ENCODE measurements at regions not wholly inside any gene's neighbourhood (a gene's known extent, or its start where the extent isn't known, plus 50 kb on each side); places are given as distances from the start of the nearest gene placed in this dataset.

DNA sequence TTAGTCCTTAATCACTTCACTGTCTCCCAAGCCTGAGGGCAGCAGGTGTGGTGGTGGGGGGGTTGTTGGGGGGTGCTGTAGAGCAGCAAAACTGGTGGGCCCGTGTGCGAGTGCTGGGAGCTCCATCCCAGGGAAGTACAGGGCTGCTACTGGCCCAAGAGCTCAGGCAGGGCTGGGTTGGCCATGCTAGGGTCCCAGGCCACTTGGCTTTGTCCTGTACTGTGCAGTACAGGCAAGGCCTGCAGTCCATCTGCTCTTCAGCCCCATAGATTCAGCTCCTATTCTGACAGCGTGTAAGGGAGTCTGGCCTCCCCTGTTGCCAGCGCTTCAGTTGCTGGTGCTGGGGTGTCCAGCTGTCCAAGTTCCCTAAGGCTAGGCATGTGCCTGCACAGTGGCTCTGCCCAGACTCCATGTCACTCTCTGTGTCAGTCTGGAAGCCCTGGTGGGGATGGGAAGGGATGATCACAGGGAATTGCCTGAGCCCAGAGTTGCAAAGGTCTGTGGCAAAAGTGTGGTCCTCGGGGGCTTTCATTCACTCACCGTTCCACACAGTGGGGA, 1261.7 kb downstream of the EFNB2 start:
- no peak overlapping the region for H3K4me3 ChIP-seq (ENCODE audit: low read depth, low read length)
- DNase-seq (ENCODE audit: low read depth) = no peak
- no peak for TF ChIP-seq CTCF (conservative IDR thresholded peaks at IDR 0.05; ENCODE audit: low read depth, low read length)

- no peak for DNase-seq (ENCODE audit: low read depth)
- TF ChIP-seq CTCF (conservative IDR thresholded peaks at IDR 0.05; ENCODE audit: low read depth, low read length) = no peak
Observed at GRCh38 chr13:105272660-105273631, 1262.5 kb downstream of the EFNB2 start.

DNA sequence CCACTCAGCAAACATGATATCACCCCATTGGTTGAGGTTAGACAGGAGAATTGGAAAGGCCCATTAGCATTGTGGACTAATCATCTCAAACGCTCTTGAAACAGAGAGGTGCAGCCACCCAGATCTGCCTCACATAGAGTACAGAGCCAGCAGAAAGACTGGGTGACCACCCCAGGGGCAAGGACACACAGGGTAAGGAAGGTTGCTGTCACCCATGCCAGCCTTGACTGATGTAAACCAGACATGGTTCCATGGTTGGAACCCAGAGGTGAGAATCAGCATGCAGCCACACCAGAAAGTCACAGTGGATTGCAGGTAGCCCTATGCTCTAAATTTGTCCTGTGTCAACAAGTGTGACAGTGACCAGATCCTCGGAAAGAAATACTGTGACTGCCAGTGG, 1268.8 kb downstream of the EFNB2 start:
- no peak for TF ChIP-seq CTCF (conservative IDR thresholded peaks at IDR 0.05; ENCODE audit: low read depth, low read length)
- H3K4me3 ChIP-seq (ENCODE audit: low read depth, low read length) = no peak overlapping the region
- no peak for DNase-seq (ENCODE audit: low read depth)

More at GRCh38 chr13:105272660-105273631, 1262.5 kb downstream of the EFNB2 start:
- H3K4me3 ChIP-seq (ENCODE audit: low read depth, low read length) = no peak overlapping the region

DNA sequence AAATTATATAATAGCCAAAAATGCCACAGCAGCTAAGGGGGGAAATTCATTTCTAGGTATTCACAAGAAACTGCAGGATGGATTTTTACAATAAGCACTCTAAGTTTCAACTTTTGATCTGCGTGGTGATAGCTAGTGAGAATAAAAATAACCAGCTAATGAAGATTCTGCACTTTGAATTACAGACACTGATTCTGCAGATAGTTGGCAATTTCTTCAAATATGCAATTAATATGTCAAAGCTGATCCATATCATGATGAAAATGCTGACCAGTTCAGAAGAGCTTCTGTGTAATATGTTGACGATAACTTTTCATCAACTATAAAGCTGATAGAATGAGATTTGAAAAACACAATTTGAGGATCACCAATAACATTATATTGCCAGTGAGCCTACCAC, 1272.9 kb downstream of the EFNB2 start:
- no peak overlapping the region for H3K4me3 ChIP-seq (ENCODE audit: low read depth, low read length)
- no peak for TF ChIP-seq CTCF (conservative IDR thresholded peaks at IDR 0.05; ENCODE audit: low read depth, low read length)
- no peak for DNase-seq (ENCODE audit: low read depth)

DNA sequence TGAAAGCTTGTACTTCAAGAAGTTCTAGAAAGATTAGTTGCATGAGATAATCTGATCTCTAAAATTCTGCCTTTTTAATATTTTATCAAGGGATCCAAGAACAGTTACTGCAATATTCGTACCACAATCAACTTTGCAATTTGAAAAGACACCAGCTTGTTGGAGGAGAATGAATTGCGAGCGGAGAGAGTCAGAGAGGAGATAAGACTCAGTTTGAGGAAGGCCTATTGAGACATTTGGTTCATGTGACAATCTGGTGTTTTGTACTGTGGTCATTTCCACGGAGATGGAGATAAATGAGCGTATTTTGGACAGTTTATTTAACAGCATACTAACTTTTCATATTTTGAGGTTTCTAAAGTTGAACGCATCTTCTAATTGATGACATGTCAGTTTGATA, 1276.0 kb downstream of the EFNB2 start:
- no peak for TF ChIP-seq CTCF (conservative IDR thresholded peaks at IDR 0.05; ENCODE audit: low read depth, low read length)
- H3K4me3 ChIP-seq (ENCODE audit: low read depth, low read length) = no peak overlapping the region
- no peak for DNase-seq (ENCODE audit: low read depth)

DNA sequence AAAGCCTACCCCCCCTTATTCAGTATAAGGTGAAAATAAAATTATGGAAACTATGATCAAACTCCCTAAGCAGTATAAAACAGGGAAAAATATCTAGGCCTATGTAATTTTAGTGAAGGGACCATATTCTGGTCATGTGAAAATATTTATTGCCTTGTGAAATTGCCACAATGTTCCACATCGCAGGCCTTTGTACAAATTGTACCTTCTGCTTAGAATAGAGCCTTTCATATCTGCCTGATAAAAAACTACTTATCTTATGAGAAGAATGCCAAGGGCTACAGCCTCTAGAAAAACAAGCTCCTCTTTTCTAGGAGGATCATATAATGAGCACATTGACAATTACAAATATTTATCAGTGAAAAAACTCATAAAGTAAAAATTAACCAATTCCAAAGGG, 1280.0 kb downstream of the EFNB2 start:
- no peak for DNase-seq (ENCODE audit: low read depth)
- no peak overlapping the region for H3K4me3 ChIP-seq (ENCODE audit: low read depth, low read length)
- TF ChIP-seq CTCF (conservative IDR thresholded peaks at IDR 0.05; ENCODE audit: low read depth, low read length) = no peak
